H9 (cell line): ENCODE measurements at regions not wholly inside any gene's neighbourhood (a gene's known extent, or its start where the extent isn't known, plus 50 kb on each side); places are given as distances from the start of the nearest gene placed in this dataset.

Source experiments
- DNase-seq: peaks from one replicate; pipeline ENCODE4 v3.0.0-alpha.2; 2017
- H2AFZ ChIP-seq: one replicate; pipeline ENCODE4 v1.6.1; 2013; ENCODE audit warnings: mild to moderate bottlenecking, low read length, control low read depth, moderate library complexity
- H2AK5ac ChIP-seq: 2 replicates; pipeline ENCODE4 v1.6.1; 2013; ENCODE audit warnings: low read length, control low read depth, mixed read lengths; ENCODE audit not compliant: insufficient read length
- H2BK120ac ChIP-seq: one replicate; pipeline ENCODE4 v1.6.1; 2013; ENCODE audit warnings: low read depth, mild to moderate bottlenecking, low read length, control low read depth, inconsistent platforms; ENCODE audit not compliant: poor library complexity, severe bottlenecking
- H2BK12ac ChIP-seq: 2 replicates; pipeline ENCODE4 v1.6.1; 2013; ENCODE audit warnings: low read length, control low read depth, mixed read lengths, low read depth; ENCODE audit not compliant: insufficient read length
- H2BK15ac ChIP-seq: 2 replicates; pipeline ENCODE4 v1.6.1; 2013; ENCODE audit warnings: low read depth, low read length, control low read depth
- H2BK20ac ChIP-seq: one replicate; pipeline ENCODE4 v1.6.1; 2013; ENCODE audit warnings: low read depth, mild to moderate bottlenecking, low read length, control low read depth, inconsistent platforms; ENCODE audit not compliant: poor library complexity, severe bottlenecking
- H2BK5ac ChIP-seq: 2 replicates; pipeline ENCODE4 v1.6.1; 2013; ENCODE audit warnings: low read length, control low read depth, mixed read lengths; ENCODE audit not compliant: insufficient read length
- H3K14ac ChIP-seq: 2 replicates; pipeline ENCODE4 v1.6.1; 2013; ENCODE audit warnings: low read length, control low read depth; ENCODE audit not compliant: insufficient read depth
- H3K18ac ChIP-seq: 2 replicates; pipeline ENCODE4 v1.6.1; 2013; ENCODE audit warnings: low read depth, mild to moderate bottlenecking, mixed read lengths, low read length, control low read depth; ENCODE audit not compliant: insufficient read length
- H3K23ac ChIP-seq: 2 replicates; pipeline ENCODE4 v1.6.1; 2013; ENCODE audit warnings: low read length, control low read depth, mixed read lengths, low read depth; ENCODE audit not compliant: insufficient read length
- H3K23me2 ChIP-seq: 2 replicates; pipeline ENCODE4 v1.6.1; 2013; ENCODE audit warnings: low read depth, mild to moderate bottlenecking, mixed read lengths, low read length, control low read depth; ENCODE audit not compliant: insufficient read length, poor library complexity, severe bottlenecking
- H3K27ac ChIP-seq: 2 replicates; pipeline ENCODE4 v1.5.1; 2013; ENCODE audit warnings: low read length, control low read depth, mixed read lengths, low read depth; ENCODE audit not compliant: insufficient read length
- H3K27me3 ChIP-seq: 2 replicates; pipeline ENCODE4 v1.6.1; 2013; ENCODE audit warnings: low read length, control low read depth, inconsistent platforms; ENCODE audit not compliant: insufficient read depth
- H3K4ac ChIP-seq: 2 replicates; pipeline ENCODE4 v1.6.1; 2013; ENCODE audit warnings: low read depth, mild to moderate bottlenecking, control low read depth, inconsistent platforms, low read length, moderate library complexity
- H3K4me1 ChIP-seq: 2 replicates; pipeline ENCODE4 v1.6.1; 2013; ENCODE audit warnings: low read length, control low read depth, inconsistent platforms; ENCODE audit not compliant: insufficient read depth
- H3K4me2 ChIP-seq: 2 replicates; pipeline ENCODE4 v1.6.1; 2013; ENCODE audit warnings: low read length, control low read depth, mixed read lengths; ENCODE audit not compliant: insufficient read length, insufficient read depth
- H3K56ac ChIP-seq: 2 replicates; pipeline ENCODE4 v1.6.1; 2013; ENCODE audit warnings: low read depth, mild to moderate bottlenecking, mixed read lengths, low read length, control low read depth; ENCODE audit not compliant: insufficient read length
- H3K79me1 ChIP-seq: 2 replicates; pipeline ENCODE4 v1.6.1; 2013; ENCODE audit warnings: low read depth, mild to moderate bottlenecking, moderate library complexity, low read length, control low read depth, inconsistent platforms; ENCODE audit not compliant: insufficient read depth, poor library complexity, severe bottlenecking
- H3K79me2 ChIP-seq: 2 replicates; pipeline ENCODE4 v1.6.1; 2013; ENCODE audit warnings: low read length, control low read depth, inconsistent platforms; ENCODE audit not compliant: insufficient read depth
- H3K9ac ChIP-seq: 2 replicates; pipeline ENCODE4 v1.6.1; 2013; ENCODE audit warnings: low read length, control low read depth, mixed read lengths; ENCODE audit not compliant: insufficient read length; ENCODE audit errors: extremely low read depth
- H3K9me3 ChIP-seq: one replicate; pipeline ENCODE4 v1.6.1; 2013; ENCODE audit warnings: low read depth, low read length, inconsistent platforms; ENCODE audit not compliant: control insufficient read depth
- H3T11ph ChIP-seq: one replicate; pipeline ENCODE4 v1.6.1; 2013; ENCODE audit warnings: mild to moderate bottlenecking, low read length, control low read depth, inconsistent platforms
- H4K20me1 ChIP-seq: one replicate; pipeline ENCODE4 v1.6.1; 2013; ENCODE audit not compliant: control insufficient read depth, insufficient read length, insufficient read depth
- H4K5ac ChIP-seq: 2 replicates; pipeline ENCODE4 v1.6.1; 2013; ENCODE audit warnings: low read depth, mild to moderate bottlenecking, mixed read lengths, low read length, control low read depth; ENCODE audit not compliant: insufficient read length
- H4K8ac ChIP-seq: replicated peaks from 2 replicates; pipeline ENCODE4 v1.6.1; 2013; ENCODE audit warnings: low read length, control low read depth, mixed read lengths, low read depth; ENCODE audit not compliant: insufficient read length
- H4K91ac ChIP-seq: 2 replicates; pipeline ENCODE4 v1.6.1; 2013; ENCODE audit warnings: low read depth, mild to moderate bottlenecking, moderate library complexity, mixed read lengths, low read length, control low read depth; ENCODE audit not compliant: insufficient read length
- H3K27ac Mint-ChIP-seq, 3 experiments: 2 replicates in 2 of 3; 3 replicates in 1 of 3; pipeline ENCODE4 v1.8.0; 2020 to 2021; ENCODE audit warnings: mixed read lengths in 3 of 3, mild to moderate bottlenecking in 1 of 3, moderate library complexity in 1 of 3
- H3K27me3 Mint-ChIP-seq: 2 replicates; pipeline ENCODE4 v1.8.0; 2021; ENCODE audit warnings: low read depth, mild to moderate bottlenecking, moderate library complexity, mixed read lengths
- H3K36me3 Mint-ChIP-seq, 3 experiments: 2 replicates in 2 of 3; 3 replicates in 1 of 3; pipeline ENCODE4 v1.8.0; 2020 to 2021; ENCODE audit warnings: low read depth in 3 of 3, mixed read lengths in 3 of 3; ENCODE audit not compliant: insufficient read depth in 1 of 3
- H3K4me1 Mint-ChIP-seq, 2 experiments: 2 replicates each; pipeline ENCODE4 v1.8.0; 2020; ENCODE audit warnings: mixed read lengths in 2 of 2
- H3K4me3 Mint-ChIP-seq, 2 experiments: 2 replicates in 1 of 2; 3 replicates in 1 of 2; pipeline ENCODE4 v1.8.0; 2020 to 2021; ENCODE audit warnings: mild to moderate bottlenecking in 2 of 2, mixed read lengths in 2 of 2, moderate library complexity in 1 of 2
- H3K9me3 Mint-ChIP-seq, 2 experiments: 2 replicates in 1 of 2; 3 replicates in 1 of 2; pipeline ENCODE4 v1.8.0; 2020; ENCODE audit warnings: mild to moderate bottlenecking in 2 of 2, mixed read lengths in 2 of 2, moderate library complexity in 1 of 2
- WGBS: extraction: QIAGEN DNeasy Blood & Tissue Kit; methylation state at CpG from one replicate; pipeline ENCODE4 v1.1.7; 2013; ENCODE audit warnings: missing lambda C conversion rate, low lambda C conversion rate, mixed read lengths; ENCODE audit not compliant: insufficient read length; ENCODE audit errors: extremely low coverage; 5-methylcytosine and 5-hydroxymethylcytosine counted together
- TF ChIP-seq, protein P1 (sequence below): fragments of 200-600 bp; sonication (generic); conservative IDR thresholded peaks from 3 replicates; pipeline ENCODE4 v1.8.0; 2021; ENCODE audit warnings: antibody characterized with exemption, mild to moderate bottlenecking

DNA sequence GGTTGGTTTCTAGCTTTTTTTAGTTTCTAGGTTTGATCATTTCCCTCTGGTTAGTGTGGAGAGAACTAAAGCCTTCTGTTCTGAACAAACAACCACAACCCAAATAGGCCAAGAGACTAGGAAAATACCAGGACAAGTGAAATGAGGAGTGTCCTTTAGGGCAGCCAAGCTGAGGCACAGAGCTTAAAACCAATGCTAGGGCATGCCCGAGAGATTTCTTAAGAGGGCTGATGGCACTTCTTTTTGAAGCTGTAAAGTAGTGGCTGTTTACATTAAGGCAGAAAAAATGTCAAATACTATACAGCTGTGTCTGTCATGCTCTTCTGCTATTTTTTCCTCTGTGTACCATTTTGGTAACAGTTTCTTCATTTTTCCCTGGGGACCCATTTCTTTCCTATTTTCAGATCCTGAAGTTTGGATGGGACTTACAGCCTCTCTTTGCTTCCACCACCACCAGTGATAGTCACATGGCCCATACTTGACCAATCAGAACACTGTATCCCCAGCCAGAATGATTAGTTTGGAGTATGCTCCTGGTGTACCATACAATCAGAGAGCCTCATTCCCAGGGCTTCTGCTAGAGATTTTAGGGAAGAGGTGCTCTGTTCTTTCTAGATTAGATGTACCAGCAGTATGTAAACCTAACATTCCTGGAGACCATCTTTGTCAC, 154.4 kb downstream of the BMP2 start:
- H4K8ac ChIP-seq: no peak overlapping the region
- no peak overlapping the region for H3K4me3 Mint-ChIP-seq
- no peaks in the 10 kb centered on the region for H3K79me2 ChIP-seq
- H2BK5ac ChIP-seq: no peak overlapping the region
- peaks cover 0 to 4% (median 0%) of the 10 kb centered on the region in 3 experiments; a peak in 3 of 7 replicates for H3K36me3 Mint-ChIP-seq
- no peak overlapping the region for H3K18ac ChIP-seq
- no peak overlapping the region for H4K91ac ChIP-seq
- no peaks in the 10 kb centered on the region; the same call in 1 of the 2 replicates for H3K27me3 Mint-ChIP-seq
- H3K27me3 ChIP-seq: no peaks in the 10 kb centered on the region
- H2AFZ ChIP-seq: no peak overlapping the region
- H4K5ac ChIP-seq: no peak overlapping the region
- H3K14ac ChIP-seq: no peak overlapping the region
- no peak overlapping the region for H3K23ac ChIP-seq
- no peak overlapping the region for H2BK120ac ChIP-seq
- H3K4ac ChIP-seq: no peak overlapping the region
- H3K9ac ChIP-seq: no peak overlapping the region
- H3K9me3 ChIP-seq: no peaks in the 10 kb centered on the region
- no peaks in the 10 kb centered on the region for H3K4me1 ChIP-seq
- H3K79me1 ChIP-seq: no peaks in the 10 kb centered on the region
- H3K23me2 ChIP-seq: no peaks in the 10 kb centered on the region
- TF ChIP-seq, protein P1, sequence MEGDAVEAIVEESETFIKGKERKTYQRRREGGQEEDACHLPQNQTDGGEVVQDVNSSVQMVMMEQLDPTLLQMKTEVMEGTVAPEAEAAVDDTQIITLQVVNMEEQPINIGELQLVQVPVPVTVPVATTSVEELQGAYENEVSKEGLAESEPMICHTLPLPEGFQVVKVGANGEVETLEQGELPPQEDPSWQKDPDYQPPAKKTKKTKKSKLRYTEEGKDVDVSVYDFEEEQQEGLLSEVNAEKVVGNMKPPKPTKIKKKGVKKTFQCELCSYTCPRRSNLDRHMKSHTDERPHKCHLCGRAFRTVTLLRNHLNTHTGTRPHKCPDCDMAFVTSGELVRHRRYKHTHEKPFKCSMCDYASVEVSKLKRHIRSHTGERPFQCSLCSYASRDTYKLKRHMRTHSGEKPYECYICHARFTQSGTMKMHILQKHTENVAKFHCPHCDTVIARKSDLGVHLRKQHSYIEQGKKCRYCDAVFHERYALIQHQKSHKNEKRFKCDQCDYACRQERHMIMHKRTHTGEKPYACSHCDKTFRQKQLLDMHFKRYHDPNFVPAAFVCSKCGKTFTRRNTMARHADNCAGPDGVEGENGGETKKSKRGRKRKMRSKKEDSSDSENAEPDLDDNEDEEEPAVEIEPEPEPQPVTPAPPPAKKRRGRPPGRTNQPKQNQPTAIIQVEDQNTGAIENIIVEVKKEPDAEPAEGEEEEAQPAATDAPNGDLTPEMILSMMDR: no peak
- no peak overlapping the region for H2AK5ac ChIP-seq
- no peak overlapping the region for H3K27ac ChIP-seq
- H3K27ac Mint-ChIP-seq: no peak overlapping the region
- no peak overlapping the region for H3T11ph ChIP-seq
- H3K4me2 ChIP-seq: no peak overlapping the region
- H3K56ac ChIP-seq: no peak overlapping the region
- peaks cover 2 to 3% of the 10 kb centered on the region in 2 experiments; a peak in 3 of 5 replicates for H3K9me3 Mint-ChIP-seq
- H2BK20ac ChIP-seq: no peak overlapping the region
- DNase-seq: no peak
- peaks cover 5 to 11% of the 10 kb centered on the region in 2 experiments for H3K4me1 Mint-ChIP-seq
- H2BK15ac ChIP-seq: no peak overlapping the region
- WGBS: no CpG with 5 or more reads among the region's 1 CpG
- no peak overlapping the region for H2BK12ac ChIP-seq
- H4K20me1 ChIP-seq: no peaks in the 10 kb centered on the region
